HepG2 (cell line): ENCODE measurements at regions not wholly inside any gene's neighbourhood (a gene's known extent, or its start where the extent isn't known, plus 50 kb on each side); places are given as distances from the start of the nearest gene placed in this dataset.

Source experiments
- ESRRA ChIP-seq: sonication (generic); formaldehyde crosslinking; IDR thresholded peaks from 2 replicates; pipeline ENCODE4 v1.5.1; 2020; ENCODE audit warnings: mild to moderate bottlenecking, low read depth, missing genetic modification reagents
- FIP1L1 ChIP-seq: fragments of 200-400 bp; formaldehyde crosslinking; IDR thresholded peaks from 2 replicates; pipeline ENCODE4 v1.6.1; 2018; ENCODE audit warnings: low read depth, mild to moderate bottlenecking, low read length, moderate library complexity, borderline replicate concordance; ENCODE audit not compliant: insufficient read depth
- GABPA ChIP-seq, 2 experiments: IDR thresholded peaks; 2 replicates each; pipeline ENCODE4 v1.6.1; 2011 to 2016; ENCODE audit warnings: low read depth in 2 of 2, low read length in 1 of 2, missing biosample characterization in 1 of 2, missing genetic modification characterization in 1 of 2
- HNRNPL ChIP-seq: fragments of 200-400 bp; formaldehyde crosslinking; IDR thresholded peaks from 2 replicates; pipeline ENCODE4 v1.6.1; 2017; ENCODE audit warnings: mild to moderate bottlenecking, low read depth, low read length
- RFX5 ChIP-seq: IDR thresholded peaks from 2 replicates; pipeline ENCODE4 v1.6.1; 2011; ENCODE audit warnings: low read depth, low read length, improper control_type of control experiment
- SMARCC2 ChIP-seq: fragments of 450-650 bp; IDR thresholded peaks from 2 replicates; pipeline ENCODE4 v1.6.1; 2017; ENCODE audit warnings: antibody characterized with exemption, mild to moderate bottlenecking
- SYNCRIP ChIP-seq: fragments of 200-400 bp; formaldehyde crosslinking; IDR thresholded peaks from 2 replicates; pipeline ENCODE4 v1.6.1; 2018; ENCODE audit warnings: mild to moderate bottlenecking, low read depth, low read length; ENCODE audit not compliant: insufficient read depth
- ZBTB26 ChIP-seq: IDR thresholded peaks from 2 replicates; pipeline ENCODE4 v1.6.1; 2016; ENCODE audit warnings: missing compliant biosample characterization, missing genetic modification reagents, borderline replicate concordance
- ZFP36 ChIP-seq: fragments of 150-350 bp; IDR thresholded peaks from 2 replicates; pipeline ENCODE4 v1.6.1; 2018; ENCODE audit warnings: borderline replicate concordance, low read length, low read depth; ENCODE audit not compliant: partially characterized antibody
- ZNF235 ChIP-seq: sonication (generic); formaldehyde crosslinking; IDR thresholded peaks from 2 replicates; pipeline ENCODE4 v1.8.1; 2023; ENCODE audit warnings: mild to moderate bottlenecking, missing genetic modification reagents, borderline replicate concordance
- ZNF407 ChIP-seq: sonication (generic); formaldehyde crosslinking; IDR thresholded peaks from one replicate; pipeline ENCODE4 v1.5.1; 2020; ENCODE audit warnings: mild to moderate bottlenecking, missing genetic modification reagents; ENCODE audit errors: not compliant biosample characterization
- ZNF609 ChIP-seq: sonication (generic); formaldehyde crosslinking; IDR thresholded peaks from 2 replicates; pipeline ENCODE4 v1.4.0; 2020; ENCODE audit warnings: mild to moderate bottlenecking, missing genetic modification reagents, borderline replicate concordance
- TF ChIP-seq, protein P1 (sequence below): sonication (generic); formaldehyde crosslinking; IDR thresholded peaks from 2 replicates; pipeline ENCODE4 v1.5.0; 2020; ENCODE audit warnings: mild to moderate bottlenecking, missing genetic modification reagents, moderate library complexity

DNA sequence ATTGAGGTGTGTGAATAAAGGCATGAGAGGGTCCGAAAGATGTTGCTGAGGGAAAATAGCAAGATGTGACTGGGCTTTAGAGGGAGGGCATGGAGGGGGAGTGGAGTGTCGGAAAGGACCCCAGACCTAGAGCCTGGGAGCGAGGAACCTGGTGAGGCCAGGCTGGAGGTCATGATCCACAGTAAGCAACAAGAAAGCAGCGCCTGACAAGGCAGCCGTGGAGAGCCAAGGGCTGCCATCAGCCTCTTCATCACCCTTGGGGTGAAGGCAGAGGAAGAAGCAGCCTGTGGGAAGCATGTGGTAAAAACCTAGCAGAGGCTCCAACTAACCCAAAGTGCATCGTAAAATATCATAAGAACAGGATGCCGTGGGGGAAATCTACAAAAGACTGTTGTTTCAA lies 162.8 kb upstream of the SOX1 start:
- TF ChIP-seq ZNF235 (CRISPR knock-in tag) (no peak), ZNF609 (CRISPR knock-in tag) (no peak), SYNCRIP (no peak), HNRNPL (no peak), ZFP36 (no peak), FIP1L1 (no peak), ZBTB26 (CRISPR knock-in tag) (no peak), ZNF407 (no peak), ESRRA (CRISPR knock-in tag) (no peak), GABPA (IDR thresholded peaks at IDR 0.05; ENCODE audit: low read depth, low read length) (no peak), GABPA (CRISPR knock-in tag; IDR thresholded peaks at IDR 0.05; ENCODE audit: low read depth) (no peak), RFX5 (no peak), SMARCC2 (no peak)
- TF ChIP-seq, protein P1, sequence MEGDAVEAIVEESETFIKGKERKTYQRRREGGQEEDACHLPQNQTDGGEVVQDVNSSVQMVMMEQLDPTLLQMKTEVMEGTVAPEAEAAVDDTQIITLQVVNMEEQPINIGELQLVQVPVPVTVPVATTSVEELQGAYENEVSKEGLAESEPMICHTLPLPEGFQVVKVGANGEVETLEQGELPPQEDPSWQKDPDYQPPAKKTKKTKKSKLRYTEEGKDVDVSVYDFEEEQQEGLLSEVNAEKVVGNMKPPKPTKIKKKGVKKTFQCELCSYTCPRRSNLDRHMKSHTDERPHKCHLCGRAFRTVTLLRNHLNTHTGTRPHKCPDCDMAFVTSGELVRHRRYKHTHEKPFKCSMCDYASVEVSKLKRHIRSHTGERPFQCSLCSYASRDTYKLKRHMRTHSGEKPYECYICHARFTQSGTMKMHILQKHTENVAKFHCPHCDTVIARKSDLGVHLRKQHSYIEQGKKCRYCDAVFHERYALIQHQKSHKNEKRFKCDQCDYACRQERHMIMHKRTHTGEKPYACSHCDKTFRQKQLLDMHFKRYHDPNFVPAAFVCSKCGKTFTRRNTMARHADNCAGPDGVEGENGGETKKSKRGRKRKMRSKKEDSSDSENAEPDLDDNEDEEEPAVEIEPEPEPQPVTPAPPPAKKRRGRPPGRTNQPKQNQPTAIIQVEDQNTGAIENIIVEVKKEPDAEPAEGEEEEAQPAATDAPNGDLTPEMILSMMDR (CRISPR knock-in tag) = no peak
